Fibroblast of the aortic adventitia (primary cell): ENCODE measurements at regions not wholly inside any gene's neighbourhood (a gene's known extent, or its start where the extent isn't known, plus 50 kb on each side); places are given as distances from the start of the nearest gene placed in this dataset.

Source experiments
- DNase-seq: peaks from one replicate; pipeline ENCODE4 v3.0.0-alpha.2; 2010; ENCODE audit warnings: low read depth
- H3K4me3 ChIP-seq: 2 replicates; pipeline ENCODE4 v1.5.1; 2011; ENCODE audit warnings: low read depth, mild to moderate bottlenecking, control low read depth, low read length, moderate library complexity
- CTCF ChIP-seq: IDR thresholded peaks from 2 replicates; pipeline ENCODE4 v1.5.1; 2011; ENCODE audit warnings: mild to moderate bottlenecking, low read length, control low read depth, inconsistent platforms; ENCODE audit not compliant: insufficient read depth

- H3K4me3 ChIP-seq: no peak overlapping the region
- TF ChIP-seq CTCF: no peak
- no peak for DNase-seq
These were observed 150.9 kb upstream of the POU3F1 start for GRCh38 chr1:38197312-38198061.

- no peak overlapping the region for H3K4me3 ChIP-seq
- no peak for DNase-seq
- TF ChIP-seq CTCF: no peak
These were observed 147.9 kb upstream of the POU3F1 start for GRCh38 chr1:38194472-38194871.

- H3K4me3 ChIP-seq: no peak overlapping the region
- no peak for TF ChIP-seq CTCF
- DNase-seq: no peak
These were observed 146.4 kb upstream of the POU3F1 start for GRCh38 chr1:38193040-38193439.

GRCh38 chr1:38191461-38191860, 144.9 kb upstream of the POU3F1 start:
- H3K4me3 ChIP-seq: no peak overlapping the region
- DNase-seq: no peak
- no peak for TF ChIP-seq CTCF

GRCh38 chr1:38190983-38191382, 144.4 kb upstream of the POU3F1 start:
- H3K4me3 ChIP-seq: no peak overlapping the region
- DNase-seq: no peak
- no peak for TF ChIP-seq CTCF

GRCh38 chr1:38187552-38187951, 141.0 kb upstream of the POU3F1 start:
- no peak for TF ChIP-seq CTCF
- DNase-seq: no peak
- no peak overlapping the region for H3K4me3 ChIP-seq

GRCh38 chr1:38186566-38186965, 140.0 kb upstream of the POU3F1 start:
- TF ChIP-seq CTCF: no peak
- DNase-seq: no peak

More at GRCh38 chr1:38186566-38186965, 140.0 kb upstream of the POU3F1 start:
- no peak overlapping the region for H3K4me3 ChIP-seq
